ENCODE measurements at regions not wholly inside any gene's neighbourhood (a gene's known extent, or its start where the extent isn't known, plus 50 kb on each side); places are given as distances from the start of the nearest gene placed in this dataset.

DNA sequence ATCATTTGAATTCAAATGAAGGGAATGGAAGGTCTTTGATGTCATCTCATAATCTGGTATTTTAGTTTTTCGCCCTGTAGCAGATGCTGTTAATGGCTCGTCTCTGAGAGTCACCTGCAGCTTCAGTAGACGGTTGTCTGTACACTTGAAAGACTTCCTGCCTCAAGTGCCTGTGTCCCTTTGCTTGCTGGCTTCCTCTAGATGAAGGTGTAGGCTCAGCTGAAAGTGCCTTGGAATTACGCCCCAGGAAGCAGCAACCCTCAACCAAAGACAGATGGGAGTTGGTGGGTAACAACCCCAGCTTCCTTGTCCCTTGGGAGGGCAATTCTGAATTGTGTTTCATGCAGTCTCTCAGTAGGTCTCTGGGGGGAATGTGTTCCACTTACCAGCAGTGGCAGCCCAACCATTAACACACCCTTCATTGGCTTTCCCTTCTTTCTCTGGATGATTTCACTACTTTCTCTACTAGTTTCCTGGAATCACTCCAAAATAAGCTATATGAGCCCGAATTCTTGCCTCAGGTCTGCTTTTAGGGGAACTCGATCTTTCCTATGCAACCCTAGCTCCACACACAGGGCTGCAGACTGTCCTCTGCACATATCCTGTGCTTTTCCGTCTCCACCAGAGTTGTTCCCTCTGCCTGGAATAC is 395.6 kb downstream of the DMAC1 start:
- H3K27ac ChIP-seq, result no peak overlapping the region
- H3K36me3 ChIP-seq, result no peaks in the 10 kb centered on the region
- DNase-seq, result no peak
- no peaks in the 10 kb centered on the region for H3K27me3 ChIP-seq
- H3K9me3 ChIP-seq, result no peaks in the 10 kb centered on the region
- no peak overlapping the region for H3K4me3 ChIP-seq
- H3K4me1 ChIP-seq, result no peaks in the 10 kb centered on the region
- intact Hi-C loops (cut with DNase I; ENCODE audit: low total_unique reads), result no loop called here
- TF ChIP-seq, protein P1, sequence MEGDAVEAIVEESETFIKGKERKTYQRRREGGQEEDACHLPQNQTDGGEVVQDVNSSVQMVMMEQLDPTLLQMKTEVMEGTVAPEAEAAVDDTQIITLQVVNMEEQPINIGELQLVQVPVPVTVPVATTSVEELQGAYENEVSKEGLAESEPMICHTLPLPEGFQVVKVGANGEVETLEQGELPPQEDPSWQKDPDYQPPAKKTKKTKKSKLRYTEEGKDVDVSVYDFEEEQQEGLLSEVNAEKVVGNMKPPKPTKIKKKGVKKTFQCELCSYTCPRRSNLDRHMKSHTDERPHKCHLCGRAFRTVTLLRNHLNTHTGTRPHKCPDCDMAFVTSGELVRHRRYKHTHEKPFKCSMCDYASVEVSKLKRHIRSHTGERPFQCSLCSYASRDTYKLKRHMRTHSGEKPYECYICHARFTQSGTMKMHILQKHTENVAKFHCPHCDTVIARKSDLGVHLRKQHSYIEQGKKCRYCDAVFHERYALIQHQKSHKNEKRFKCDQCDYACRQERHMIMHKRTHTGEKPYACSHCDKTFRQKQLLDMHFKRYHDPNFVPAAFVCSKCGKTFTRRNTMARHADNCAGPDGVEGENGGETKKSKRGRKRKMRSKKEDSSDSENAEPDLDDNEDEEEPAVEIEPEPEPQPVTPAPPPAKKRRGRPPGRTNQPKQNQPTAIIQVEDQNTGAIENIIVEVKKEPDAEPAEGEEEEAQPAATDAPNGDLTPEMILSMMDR (IDR thresholded peaks at IDR 0.05), result no peak

DNA sequence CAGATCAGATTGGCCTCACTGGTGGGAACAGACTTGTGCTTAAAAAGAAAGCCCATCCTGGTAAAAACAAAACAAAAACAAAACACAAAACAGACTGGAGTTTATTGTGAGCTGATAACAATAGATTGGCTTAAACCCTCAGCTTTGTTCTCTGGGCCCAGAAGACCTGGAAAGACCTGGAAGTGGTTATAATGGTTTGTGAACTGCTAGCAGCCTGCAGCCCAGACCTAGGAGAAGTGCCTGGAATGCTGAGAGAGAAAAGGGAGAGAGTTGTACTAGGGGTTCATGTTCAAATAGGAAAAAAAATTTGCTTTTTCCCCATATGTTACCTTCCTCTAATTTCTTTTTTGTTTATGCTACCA is 396.6 kb downstream of the DMAC1 start:
- no peak for DNase-seq
- no peaks in the 10 kb centered on the region for H3K4me1 ChIP-seq
- H3K27ac ChIP-seq, result no peak overlapping the region
- no peaks in the 10 kb centered on the region for H3K27me3 ChIP-seq
- H3K4me3 ChIP-seq, result no peak overlapping the region
- TF ChIP-seq, protein P1 (IDR thresholded peaks at IDR 0.05), result no peak
- H3K36me3 ChIP-seq, result no peaks in the 10 kb centered on the region
- H3K9me3 ChIP-seq, result no peaks in the 10 kb centered on the region
- intact Hi-C loops (cut with DNase I; ENCODE audit: low total_unique reads), result no loop called here

DNA sequence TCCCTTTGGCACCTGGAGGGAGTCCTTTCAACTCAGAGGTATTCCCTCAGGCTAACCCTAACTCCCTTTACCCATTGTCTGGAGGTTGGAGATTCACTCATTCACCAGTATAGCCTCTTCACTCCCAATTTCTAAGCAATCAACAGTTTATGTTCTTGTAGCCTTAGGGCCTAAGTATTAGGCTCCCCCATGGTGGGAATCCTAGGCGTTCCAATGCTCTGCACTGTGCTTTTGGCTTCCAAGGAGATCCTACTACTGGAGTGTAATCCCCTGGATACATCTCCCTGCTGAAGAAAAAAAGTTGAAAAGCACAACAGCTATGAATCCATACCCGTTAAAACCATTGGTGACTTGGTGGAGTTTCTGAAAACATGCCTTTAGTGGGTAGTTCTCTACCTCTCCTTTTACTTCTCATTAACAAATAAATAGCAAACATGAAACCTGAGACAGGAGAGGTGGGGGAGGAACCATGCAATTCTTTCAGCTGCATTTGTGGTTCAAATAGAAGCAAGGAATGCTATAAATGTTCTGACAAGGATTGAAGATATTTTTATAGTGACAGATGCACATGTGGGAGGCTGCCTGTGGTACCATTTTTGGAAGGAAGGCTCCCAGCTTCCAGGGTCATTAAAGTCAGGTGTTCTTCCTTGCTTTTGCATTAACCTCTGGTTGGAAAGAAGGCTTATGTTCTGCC is 397.1 kb downstream of the DMAC1 start:
- H3K27ac ChIP-seq, result no peak overlapping the region
- TF ChIP-seq, protein P1 (IDR thresholded peaks at IDR 0.05), result no peak
- no peak overlapping the region for H3K4me3 ChIP-seq
- H3K36me3 ChIP-seq, result no peaks in the 10 kb centered on the region
- no peaks in the 10 kb centered on the region for H3K9me3 ChIP-seq
- DNase-seq, result no peak
- H3K4me1 ChIP-seq, result no peaks in the 10 kb centered on the region
- intact Hi-C loops (cut with DNase I; ENCODE audit: low total_unique reads), result no loop called here
- no peaks in the 10 kb centered on the region for H3K27me3 ChIP-seq

DNA sequence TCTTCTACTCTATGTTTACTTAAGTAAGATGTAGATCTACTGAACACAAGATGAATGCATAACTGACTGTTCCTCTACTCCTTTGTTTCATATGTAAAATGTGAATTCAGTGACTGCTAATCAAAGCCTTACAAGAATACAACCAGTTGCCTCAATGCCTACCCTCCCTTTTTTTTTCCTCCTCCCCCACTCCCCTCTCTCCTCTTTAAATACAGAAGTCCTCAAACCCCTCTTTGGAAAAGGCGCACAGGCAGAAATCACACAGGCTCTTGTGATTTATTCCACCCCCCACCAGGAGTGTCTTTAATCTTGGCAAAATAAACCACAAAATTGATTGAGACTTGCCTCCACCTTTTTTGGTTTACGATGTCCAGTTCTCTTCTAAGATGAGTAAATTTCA is 398.5 kb downstream of the DMAC1 start:
- no peak overlapping the region for H3K4me3 ChIP-seq
- H3K27me3 ChIP-seq, result no peaks in the 10 kb centered on the region
- H3K4me1 ChIP-seq, result no peaks in the 10 kb centered on the region
- no peak for DNase-seq
- no peaks in the 10 kb centered on the region for H3K9me3 ChIP-seq
- TF ChIP-seq, protein P1 (IDR thresholded peaks at IDR 0.05), result no peak
- intact Hi-C loops (cut with DNase I; ENCODE audit: low total_unique reads), result no loop called here
- H3K36me3 ChIP-seq, result no peaks in the 10 kb centered on the region
- H3K27ac ChIP-seq, result no peak overlapping the region

DNA sequence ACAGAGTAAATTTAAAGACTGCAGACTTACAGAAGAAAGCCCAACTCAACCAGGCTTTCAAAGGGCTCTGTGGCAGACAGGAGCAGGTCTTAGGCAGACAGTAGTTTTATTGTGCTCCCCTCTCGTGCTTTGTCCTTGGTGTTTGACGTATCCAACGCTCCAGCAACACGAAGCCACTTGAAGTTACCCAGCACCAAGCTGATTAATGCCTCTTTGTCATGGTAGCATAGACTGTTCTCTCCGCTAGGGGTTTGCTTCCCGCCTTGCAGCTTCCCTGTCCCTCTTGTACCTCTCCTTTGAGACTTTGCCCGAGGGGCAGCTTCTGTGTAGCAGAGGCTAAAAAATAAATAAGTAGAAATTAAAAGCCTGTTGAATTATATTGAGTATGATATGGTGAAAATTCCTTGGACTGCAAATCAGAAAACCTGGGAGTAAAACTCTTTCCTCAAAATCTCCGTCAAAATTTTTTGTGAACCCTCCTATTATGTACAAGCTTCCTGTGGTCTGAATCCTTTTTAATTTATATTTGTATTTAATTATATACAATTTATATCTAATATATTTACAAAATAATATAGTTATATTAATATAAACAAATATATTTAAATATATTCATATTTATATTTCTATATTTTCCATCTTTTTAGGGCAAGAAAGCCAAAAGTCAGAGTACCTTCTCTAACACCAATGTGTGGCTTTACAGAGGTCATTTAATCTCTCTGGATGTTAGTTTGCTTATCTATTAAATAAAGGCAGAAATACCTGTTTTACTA is 405.4 kb downstream of the DMAC1 start:
- TF ChIP-seq, protein P1 (IDR thresholded peaks at IDR 0.05), result no peak
- Histone ChIP-seq H3K4me1 (no peaks in the 10 kb centered on the region), H3K4me3 (no peak overlapping the region), H3K9me3 (no peaks in the 10 kb centered on the region), H3K27me3 (no peaks in the 10 kb centered on the region), H3K27ac (no peak overlapping the region), H3K36me3 (no peaks in the 10 kb centered on the region)
- no peak for DNase-seq
- intact Hi-C loops (cut with DNase I; ENCODE audit: low total_unique reads), result no loop called here

All from tibial artery (tissue), 4 donors.